GM23338 (cell line): ENCODE measurements at regions not wholly inside any gene's neighbourhood (a gene's known extent, or its start where the extent isn't known, plus 50 kb on each side); places are given as distances from the start of the nearest gene placed in this dataset.

Experiments used
- ATAC-seq: fragments of 200-7000 bp; cut with Tn5 transposase; 3 replicates; pipeline ENCODE4 v1.9.1; 2020
- DNase-seq: peaks from one replicate; pipeline ENCODE4 v3.0.0-alpha.2; 2015; ENCODE audit warnings: low spot score
- H2AFZ ChIP-seq: fragments of 200-600 bp; sonication (generic); 2 replicates; pipeline ENCODE4 v1.8.0; 2016; ENCODE audit warnings: antibody characterized with exemption, mild to moderate bottlenecking, moderate library complexity
- H3F3A ChIP-seq: fragments of 200-600 bp; sonication (generic); replicated peaks from 2 replicates; pipeline ENCODE4 v1.8.0; 2017; ENCODE audit warnings: antibody characterized with exemption, mixed run types, low read depth
- H3K27ac ChIP-seq: fragments of 200-600 bp; sonication (generic); 2 replicates; pipeline ENCODE4 v1.6.1; 2016; ENCODE audit warnings: low read depth
- H3K27me3 ChIP-seq: fragments of 200-600 bp; sonication (generic); 2 replicates; pipeline ENCODE4 v1.8.0; 2016; ENCODE audit warnings: mild to moderate bottlenecking, mixed run types, moderate library complexity; ENCODE audit not compliant: insufficient read depth
- H3K36me3 ChIP-seq: fragments of 200-600 bp; sonication (generic); 2 replicates; pipeline ENCODE4 v1.8.0; 2016; ENCODE audit warnings: mild to moderate bottlenecking; ENCODE audit not compliant: insufficient read depth
- H3K4me1 ChIP-seq: fragments of 200-600 bp; sonication (generic); 2 replicates; pipeline ENCODE4 v1.8.0; 2016; ENCODE audit warnings: mild to moderate bottlenecking, moderate library complexity; ENCODE audit not compliant: insufficient read depth
- H3K4me2 ChIP-seq: fragments of 200-600 bp; sonication (generic); 2 replicates; pipeline ENCODE4 v1.7.1; 2017; ENCODE audit warnings: mixed run types
- H3K4me3 ChIP-seq: fragments of 200-600 bp; sonication (generic); 2 replicates; pipeline ENCODE4 v1.6.1; 2016; ENCODE audit warnings: mixed run types
- H3K79me2 ChIP-seq: fragments of 200-600 bp; sonication (generic); replicated peaks from 2 replicates; pipeline ENCODE4 v1.8.0; 2017; ENCODE audit warnings: mild to moderate bottlenecking; ENCODE audit not compliant: insufficient read depth
- H3K9me2 ChIP-seq: fragments of 200-600 bp; sonication (generic); 2 replicates; pipeline ENCODE4 v1.8.0; 2017; ENCODE audit not compliant: insufficient read depth
- H4K20me1 ChIP-seq: fragments of 200-600 bp; sonication (generic); replicated peaks from 2 replicates; pipeline ENCODE4 v1.8.0; 2017; ENCODE audit warnings: mild to moderate bottlenecking; ENCODE audit not compliant: insufficient read depth
- H3K27ac Mint-ChIP-seq: 2 replicates; pipeline ENCODE4 v1.8.0; 2020; ENCODE audit warnings: inconsistent platforms, mild to moderate bottlenecking, moderate library complexity, mixed read lengths
- H3K27me3 Mint-ChIP-seq: 3 replicates; pipeline ENCODE4 v1.8.0; 2022; ENCODE audit warnings: low read depth, mild to moderate bottlenecking, moderate library complexity, mixed read lengths, inconsistent platforms; ENCODE audit not compliant: insufficient read depth, poor library complexity
- H3K36me3 Mint-ChIP-seq: 3 replicates; pipeline ENCODE4 v1.8.0; 2021; ENCODE audit warnings: low read depth, mild to moderate bottlenecking, inconsistent platforms, moderate library complexity, mixed read lengths
- H3K4me1 Mint-ChIP-seq: 3 replicates; pipeline ENCODE4 v1.8.0; 2020; ENCODE audit warnings: mild to moderate bottlenecking, inconsistent platforms, mixed read lengths
- H3K4me3 Mint-ChIP-seq: 3 replicates; pipeline ENCODE4 v1.8.0; 2021; ENCODE audit warnings: moderate library complexity, mild to moderate bottlenecking, inconsistent platforms, mixed read lengths
- H3K9me3 Mint-ChIP-seq: 3 replicates; pipeline ENCODE4 v1.8.0; 2020; ENCODE audit warnings: moderate library complexity, mild to moderate bottlenecking, inconsistent platforms, mixed read lengths
- CREB1 ChIP-seq: fragments of 250-450 bp; sonication (Bioruptor Pico); IDR thresholded peaks from 2 replicates; pipeline ENCODE4 v1.5.0; 2020; ENCODE audit warnings: low read depth, mild to moderate bottlenecking, moderate library complexity
- EZH2 ChIP-seq: fragments of 200-600 bp; sonication (generic); IDR thresholded peaks from one replicate; pipeline ENCODE4 v1.8.0; 2017; ENCODE audit warnings: antibody characterized with exemption, mild to moderate bottlenecking, low read depth; ENCODE audit not compliant: unreplicated experiment
- NANOG ChIP-seq: IDR thresholded peaks from 2 replicates; pipeline ENCODE4 v1.6.1; 2016; ENCODE audit warnings: antibody characterized with exemption, borderline replicate concordance
- STAT1 ChIP-seq: IDR thresholded peaks from one replicate; pipeline ENCODE4 v1.6.1; 2016; ENCODE audit warnings: antibody characterized with exemption; ENCODE audit not compliant: unreplicated experiment
- ZNF114 ChIP-seq: fragments of 250-450 bp; sonication (Bioruptor Pico); IDR thresholded peaks from 2 replicates; pipeline ENCODE4 v1.5.0; 2020; ENCODE audit warnings: mild to moderate bottlenecking, moderate library complexity
- TF ChIP-seq, protein P1 (sequence below): IDR thresholded peaks from one replicate; pipeline ENCODE4 v1.6.1; 2018; ENCODE audit warnings: antibody characterized with exemption; ENCODE audit not compliant: unreplicated experiment
- TF ChIP-seq, protein P2 (sequence below): IDR thresholded peaks from 2 replicates; pipeline ENCODE4 v1.6.1; 2016; ENCODE audit warnings: antibody characterized with exemption
- TF ChIP-seq, protein P3 (sequence below): fragments of 250-450 bp; sonication (Bioruptor Pico); IDR thresholded peaks from 2 replicates; pipeline ENCODE4 v1.5.0; 2020; ENCODE audit warnings: mild to moderate bottlenecking, moderate library complexity
- TF ChIP-seq, protein P4 (sequence below), 2 experiments: fragments of 200-600 bp in 1 of 2; sonication (generic) in 1 of 2; conservative IDR thresholded peaks; 2 replicates each; pipeline versions ENCODE4 v1.5.1 to v1.6.1; 2016 to 2017; ENCODE audit warnings: antibody characterized with exemption in 2 of 2, low read depth in 2 of 2, mild to moderate bottlenecking in 2 of 2, moderate library complexity in 1 of 2

DNA sequence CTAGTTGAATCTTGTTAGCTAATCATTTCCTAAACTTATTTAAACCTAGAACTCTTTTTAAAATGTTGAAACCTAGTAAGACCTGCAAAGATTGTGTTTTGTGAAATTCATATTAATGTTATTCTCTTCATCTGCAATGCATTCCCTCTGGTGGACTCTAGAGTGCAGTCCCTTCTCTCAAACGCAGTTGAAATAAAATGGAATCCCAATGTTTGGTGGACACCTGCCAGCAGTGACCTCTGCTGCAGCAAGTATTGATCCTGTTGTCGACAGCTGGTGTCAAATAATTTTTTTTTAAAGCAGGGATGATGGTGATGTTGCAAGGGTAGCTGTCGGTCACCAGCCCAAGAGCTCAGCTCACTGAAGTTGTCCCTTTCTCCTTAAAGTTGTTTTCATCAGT lies 492.0 kb downstream of the ZIC3 start:
- Mint-ChIP-seq H3K36me3 (no peaks in the 10 kb centered on the region), H3K27me3 (peaks cover 2% of the 10 kb centered on the region), H3K4me3 (no peak overlapping the region), H3K4me1 (no peaks in the 10 kb centered on the region), H3K9me3 (no peaks in the 10 kb centered on the region), H3K27ac (no peak overlapping the region)
- no peak for TF ChIP-seq CREB1 (CRISPR knock-in tag)
- TF ChIP-seq, protein P1, sequence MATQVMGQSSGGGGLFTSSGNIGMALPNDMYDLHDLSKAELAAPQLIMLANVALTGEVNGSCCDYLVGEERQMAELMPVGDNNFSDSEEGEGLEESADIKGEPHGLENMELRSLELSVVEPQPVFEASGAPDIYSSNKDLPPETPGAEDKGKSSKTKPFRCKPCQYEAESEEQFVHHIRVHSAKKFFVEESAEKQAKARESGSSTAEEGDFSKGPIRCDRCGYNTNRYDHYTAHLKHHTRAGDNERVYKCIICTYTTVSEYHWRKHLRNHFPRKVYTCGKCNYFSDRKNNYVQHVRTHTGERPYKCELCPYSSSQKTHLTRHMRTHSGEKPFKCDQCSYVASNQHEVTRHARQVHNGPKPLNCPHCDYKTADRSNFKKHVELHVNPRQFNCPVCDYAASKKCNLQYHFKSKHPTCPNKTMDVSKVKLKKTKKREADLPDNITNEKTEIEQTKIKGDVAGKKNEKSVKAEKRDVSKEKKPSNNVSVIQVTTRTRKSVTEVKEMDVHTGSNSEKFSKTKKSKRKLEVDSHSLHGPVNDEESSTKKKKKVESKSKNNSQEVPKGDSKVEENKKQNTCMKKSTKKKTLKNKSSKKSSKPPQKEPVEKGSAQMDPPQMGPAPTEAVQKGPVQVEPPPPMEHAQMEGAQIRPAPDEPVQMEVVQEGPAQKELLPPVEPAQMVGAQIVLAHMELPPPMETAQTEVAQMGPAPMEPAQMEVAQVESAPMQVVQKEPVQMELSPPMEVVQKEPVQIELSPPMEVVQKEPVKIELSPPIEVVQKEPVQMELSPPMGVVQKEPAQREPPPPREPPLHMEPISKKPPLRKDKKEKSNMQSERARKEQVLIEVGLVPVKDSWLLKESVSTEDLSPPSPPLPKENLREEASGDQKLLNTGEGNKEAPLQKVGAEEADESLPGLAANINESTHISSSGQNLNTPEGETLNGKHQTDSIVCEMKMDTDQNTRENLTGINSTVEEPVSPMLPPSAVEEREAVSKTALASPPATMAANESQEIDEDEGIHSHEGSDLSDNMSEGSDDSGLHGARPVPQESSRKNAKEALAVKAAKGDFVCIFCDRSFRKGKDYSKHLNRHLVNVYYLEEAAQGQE: no peak
- no peaks in the 10 kb centered on the region for H3K36me3 ChIP-seq
- no peaks in the 10 kb centered on the region for H3F3A ChIP-seq
- H3K27ac ChIP-seq: no peak overlapping the region
- H3K4me1 ChIP-seq: no peaks in the 10 kb centered on the region
- no peak overlapping the region for H3K4me3 ChIP-seq
- no peaks in the 10 kb centered on the region for H3K9me2 ChIP-seq
- ATAC-seq: no peak
- H2AFZ ChIP-seq: no peak overlapping the region
- no peak for DNase-seq
- no peaks in the 10 kb centered on the region for H3K27me3 ChIP-seq
- H4K20me1 ChIP-seq: no peaks in the 10 kb centered on the region
- no peaks in the 10 kb centered on the region for H3K79me2 ChIP-seq
- no peak overlapping the region for H3K4me2 ChIP-seq

DNA sequence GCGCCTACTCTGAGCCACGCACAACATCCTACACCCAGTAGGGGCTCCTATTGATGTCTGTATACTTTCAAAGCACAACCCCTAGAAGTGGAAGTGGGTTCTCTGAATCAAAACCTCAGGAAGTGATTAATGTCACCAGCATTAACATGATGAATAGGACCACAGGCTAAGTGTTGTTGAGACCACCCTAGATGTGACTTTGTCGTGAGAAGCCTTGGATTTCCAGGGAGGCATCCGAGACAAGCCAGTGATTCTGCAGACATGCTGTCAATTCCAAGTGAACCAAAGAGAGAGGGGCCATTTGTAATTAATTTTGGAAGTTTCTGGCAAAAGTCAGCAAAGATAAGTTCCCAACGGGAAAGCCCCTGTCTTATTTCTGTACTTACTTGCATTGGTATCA lies 493.0 kb downstream of the ZIC3 start:
- no peak overlapping the region for H3K4me3 ChIP-seq
- no peaks in the 10 kb centered on the region for H3K9me2 ChIP-seq
- Mint-ChIP-seq H3K27ac (no peak overlapping the region), H3K9me3 (no peaks in the 10 kb centered on the region), H3K36me3 (no peaks in the 10 kb centered on the region), H3K27me3 (peaks cover 2% of the 10 kb centered on the region), H3K4me1 (no peaks in the 10 kb centered on the region), H3K4me3 (no peak overlapping the region)
- no peak overlapping the region for H3K27ac ChIP-seq
- no peaks in the 10 kb centered on the region for H4K20me1 ChIP-seq
- no peak for ATAC-seq
- no peak overlapping the region for H3K4me2 ChIP-seq
- no peaks in the 10 kb centered on the region for H3K36me3 ChIP-seq
- TF ChIP-seq, protein P2, sequence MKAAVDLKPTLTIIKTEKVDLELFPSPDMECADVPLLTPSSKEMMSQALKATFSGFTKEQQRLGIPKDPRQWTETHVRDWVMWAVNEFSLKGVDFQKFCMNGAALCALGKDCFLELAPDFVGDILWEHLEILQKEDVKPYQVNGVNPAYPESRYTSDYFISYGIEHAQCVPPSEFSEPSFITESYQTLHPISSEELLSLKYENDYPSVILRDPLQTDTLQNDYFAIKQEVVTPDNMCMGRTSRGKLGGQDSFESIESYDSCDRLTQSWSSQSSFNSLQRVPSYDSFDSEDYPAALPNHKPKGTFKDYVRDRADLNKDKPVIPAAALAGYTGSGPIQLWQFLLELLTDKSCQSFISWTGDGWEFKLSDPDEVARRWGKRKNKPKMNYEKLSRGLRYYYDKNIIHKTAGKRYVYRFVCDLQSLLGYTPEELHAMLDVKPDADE: no peak
- no peak for TF ChIP-seq NANOG
- TF ChIP-seq, protein P3, sequence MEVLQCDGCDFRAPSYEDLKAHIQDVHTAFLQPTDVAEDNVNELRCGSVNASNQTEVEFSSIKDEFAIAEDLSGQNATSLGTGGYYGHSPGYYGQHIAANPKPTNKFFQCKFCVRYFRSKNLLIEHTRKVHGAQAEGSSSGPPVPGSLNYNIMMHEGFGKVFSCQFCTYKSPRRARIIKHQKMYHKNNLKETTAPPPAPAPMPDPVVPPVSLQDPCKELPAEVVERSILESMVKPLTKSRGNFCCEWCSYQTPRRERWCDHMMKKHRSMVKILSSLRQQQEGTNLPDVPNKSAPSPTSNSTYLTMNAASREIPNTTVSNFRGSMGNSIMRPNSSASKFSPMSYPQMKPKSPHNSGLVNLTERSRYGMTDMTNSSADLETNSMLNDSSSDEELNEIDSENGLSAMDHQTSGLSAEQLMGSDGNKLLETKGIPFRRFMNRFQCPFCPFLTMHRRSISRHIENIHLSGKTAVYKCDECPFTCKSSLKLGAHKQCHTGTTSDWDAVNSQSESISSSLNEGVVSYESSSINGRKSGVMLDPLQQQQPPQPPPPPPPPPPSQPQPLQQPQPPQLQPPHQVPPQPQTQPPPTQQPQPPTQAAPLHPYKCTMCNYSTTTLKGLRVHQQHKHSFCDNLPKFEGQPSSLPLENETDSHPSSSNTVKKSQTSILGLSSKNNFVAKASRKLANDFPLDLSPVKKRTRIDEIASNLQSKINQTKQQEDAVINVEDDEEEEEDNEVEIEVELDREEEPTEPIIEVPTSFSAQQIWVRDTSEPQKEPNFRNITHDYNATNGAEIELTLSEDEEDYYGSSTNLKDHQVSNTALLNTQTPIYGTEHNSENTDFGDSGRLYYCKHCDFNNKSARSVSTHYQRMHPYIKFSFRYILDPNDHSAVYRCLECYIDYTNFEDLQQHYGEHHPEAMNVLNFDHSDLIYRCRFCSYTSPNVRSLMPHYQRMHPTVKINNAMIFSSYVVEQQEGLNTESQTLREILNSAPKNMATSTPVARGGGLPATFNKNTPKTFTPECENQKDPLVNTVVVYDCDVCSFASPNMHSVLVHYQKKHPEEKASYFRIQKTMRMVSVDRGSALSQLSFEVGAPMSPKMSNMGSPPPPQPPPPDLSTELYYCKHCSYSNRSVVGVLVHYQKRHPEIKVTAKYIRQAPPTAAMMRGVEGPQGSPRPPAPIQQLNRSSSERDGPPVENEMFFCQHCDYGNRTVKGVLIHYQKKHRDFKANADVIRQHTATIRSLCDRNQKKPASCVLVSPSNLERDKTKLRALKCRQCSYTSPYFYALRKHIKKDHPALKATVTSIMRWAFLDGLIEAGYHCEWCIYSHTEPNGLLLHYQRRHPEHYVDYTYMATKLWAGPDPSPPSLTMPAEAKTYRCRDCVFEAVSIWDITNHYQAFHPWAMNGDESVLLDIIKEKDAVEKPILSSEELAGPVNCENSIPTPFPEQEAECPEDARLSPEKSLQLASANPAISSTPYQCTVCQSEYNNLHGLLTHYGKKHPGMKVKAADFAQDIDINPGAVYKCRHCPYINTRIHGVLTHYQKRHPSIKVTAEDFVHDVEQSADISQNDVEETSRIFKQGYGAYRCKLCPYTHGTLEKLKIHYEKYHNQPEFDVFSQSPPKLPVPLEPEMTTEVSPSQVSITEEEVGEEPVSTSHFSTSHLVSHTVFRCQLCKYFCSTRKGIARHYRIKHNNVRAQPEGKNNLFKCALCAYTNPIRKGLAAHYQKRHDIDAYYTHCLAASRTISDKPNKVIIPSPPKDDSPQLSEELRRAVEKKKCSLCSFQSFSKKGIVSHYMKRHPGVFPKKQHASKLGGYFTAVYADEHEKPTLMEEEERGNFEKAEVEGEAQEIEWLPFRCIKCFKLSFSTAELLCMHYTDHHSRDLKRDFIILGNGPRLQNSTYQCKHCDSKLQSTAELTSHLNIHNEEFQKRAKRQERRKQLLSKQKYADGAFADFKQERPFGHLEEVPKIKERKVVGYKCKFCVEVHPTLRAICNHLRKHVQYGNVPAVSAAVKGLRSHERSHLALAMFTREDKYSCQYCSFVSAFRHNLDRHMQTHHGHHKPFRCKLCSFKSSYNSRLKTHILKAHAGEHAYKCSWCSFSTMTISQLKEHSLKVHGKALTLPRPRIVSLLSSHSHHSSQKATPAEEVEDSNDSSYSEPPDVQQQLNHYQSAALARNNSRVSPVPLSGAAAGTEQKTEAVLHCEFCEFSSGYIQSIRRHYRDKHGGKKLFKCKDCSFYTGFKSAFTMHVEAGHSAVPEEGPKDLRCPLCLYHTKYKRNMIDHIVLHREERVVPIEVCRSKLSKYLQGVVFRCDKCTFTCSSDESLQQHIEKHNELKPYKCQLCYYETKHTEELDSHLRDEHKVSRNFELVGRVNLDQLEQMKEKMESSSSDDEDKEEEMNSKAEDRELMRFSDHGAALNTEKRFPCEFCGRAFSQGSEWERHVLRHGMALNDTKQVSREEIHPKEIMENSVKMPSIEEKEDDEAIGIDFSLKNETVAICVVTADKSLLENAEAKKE (CRISPR knock-in tag): no peak
- no peak for TF ChIP-seq EZH2
- TF ChIP-seq, protein P4, sequence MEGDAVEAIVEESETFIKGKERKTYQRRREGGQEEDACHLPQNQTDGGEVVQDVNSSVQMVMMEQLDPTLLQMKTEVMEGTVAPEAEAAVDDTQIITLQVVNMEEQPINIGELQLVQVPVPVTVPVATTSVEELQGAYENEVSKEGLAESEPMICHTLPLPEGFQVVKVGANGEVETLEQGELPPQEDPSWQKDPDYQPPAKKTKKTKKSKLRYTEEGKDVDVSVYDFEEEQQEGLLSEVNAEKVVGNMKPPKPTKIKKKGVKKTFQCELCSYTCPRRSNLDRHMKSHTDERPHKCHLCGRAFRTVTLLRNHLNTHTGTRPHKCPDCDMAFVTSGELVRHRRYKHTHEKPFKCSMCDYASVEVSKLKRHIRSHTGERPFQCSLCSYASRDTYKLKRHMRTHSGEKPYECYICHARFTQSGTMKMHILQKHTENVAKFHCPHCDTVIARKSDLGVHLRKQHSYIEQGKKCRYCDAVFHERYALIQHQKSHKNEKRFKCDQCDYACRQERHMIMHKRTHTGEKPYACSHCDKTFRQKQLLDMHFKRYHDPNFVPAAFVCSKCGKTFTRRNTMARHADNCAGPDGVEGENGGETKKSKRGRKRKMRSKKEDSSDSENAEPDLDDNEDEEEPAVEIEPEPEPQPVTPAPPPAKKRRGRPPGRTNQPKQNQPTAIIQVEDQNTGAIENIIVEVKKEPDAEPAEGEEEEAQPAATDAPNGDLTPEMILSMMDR (conservative IDR thresholded peaks at IDR 0.05; ENCODE audit: low read depth in 2 of 2): no peak
- no peak for TF ChIP-seq STAT1
- TF ChIP-seq ZNF114 (CRISPR knock-in tag): no peak
- H3K4me1 ChIP-seq: no peaks in the 10 kb centered on the region
- H3F3A ChIP-seq: no peaks in the 10 kb centered on the region
- H3K27me3 ChIP-seq: no peaks in the 10 kb centered on the region
- H2AFZ ChIP-seq: no peak overlapping the region
- H3K79me2 ChIP-seq: no peaks in the 10 kb centered on the region
- DNase-seq: no peak
